Hepatocyte (in vitro differentiated cells): ENCODE measurements at regions not wholly inside any gene's neighbourhood (a gene's known extent, or its start where the extent isn't known, plus 50 kb on each side); places are given as distances from the start of the nearest gene placed in this dataset.

Experiments
- CTCF ChIP-seq: fragments of 200-600 bp; sonication (generic); IDR thresholded peaks from 2 replicates; pipeline ENCODE4 v1.5.1; 2016; ENCODE audit warnings: antibody characterized with exemption, mild to moderate bottlenecking; ENCODE audit not compliant: poor library complexity
- EZH2 ChIP-seq: fragments of 200-600 bp; sonication (generic); IDR thresholded peaks from 2 replicates; pipeline ENCODE4 v1.6.1; 2016; ENCODE audit warnings: antibody characterized with exemption, mild to moderate bottlenecking, borderline replicate concordance
- EZH2phosphoT487 ChIP-seq: fragments of 200-600 bp; sonication (generic); IDR thresholded peaks from one replicate; pipeline ENCODE4 v1.6.1; 2018; ENCODE audit warnings: antibody characterized with exemption, mild to moderate bottlenecking, low read depth, moderate library complexity; ENCODE audit not compliant: unreplicated experiment, severe bottlenecking

- no peak for TF ChIP-seq CTCF
- TF ChIP-seq EZH2phosphoT487, result no peak
- no peak for TF ChIP-seq EZH2
Measured at GRCh38 chr10:23643111-23643780, 204.4 kb downstream of the OTUD1 start.
